ENCODE measurements at regions not wholly inside any gene's neighbourhood (a gene's known extent, or its start where the extent isn't known, plus 50 kb on each side); places are given as distances from the start of the nearest gene placed in this dataset.

DNA sequence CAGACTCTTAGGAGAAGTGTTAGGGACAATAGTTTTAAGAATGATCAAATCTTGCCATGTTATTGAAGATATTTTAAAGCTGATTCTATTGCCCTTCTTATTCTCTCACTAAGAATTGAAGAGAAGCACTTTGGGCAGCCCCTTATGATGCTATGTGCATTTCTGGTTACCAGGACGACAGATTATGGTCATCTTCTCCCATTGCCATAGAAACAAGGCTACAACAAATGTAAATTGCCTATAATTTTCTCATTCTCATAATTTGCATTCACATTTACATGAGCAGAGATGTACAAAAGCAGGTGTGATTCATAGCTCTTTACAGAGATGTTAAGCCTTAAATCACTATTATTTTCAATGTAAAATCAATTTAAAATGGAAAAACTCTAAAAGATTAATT, 137.3 kb upstream of the PCDH9 start:
- H3K4me3 Mint-ChIP-seq = no peak overlapping the region
- Histone ChIP-seq H3K36me3 (no peaks in the 10 kb centered on the region), H3F3A (ENCODE audit: low read depth) (no peaks in the 10 kb centered on the region), H3K27ac (no peak overlapping the region), H4K20me1 (ENCODE audit: low read depth) (no peaks in the 10 kb centered on the region), H3K4me3 (no peak overlapping the region), H2AFZ (replicated peaks) (no peak overlapping the region), H3K4me2 (no peak overlapping the region), H3K27me3 (no peaks in the 10 kb centered on the region), H3K4me1 (no peaks in the 10 kb centered on the region), H3K79me2 (ENCODE audit: low read depth) (no peaks in the 10 kb centered on the region), H3K9me3 (ENCODE audit: low read depth) (no peaks in the 10 kb centered on the region), H3K9ac (no peak overlapping the region)
- no peaks in the 10 kb centered on the region for H3K36me3 Mint-ChIP-seq
- peaks cover 3% of the 10 kb centered on the region for H3K4me1 Mint-ChIP-seq
- H3K9me3 Mint-ChIP-seq = no peaks in the 10 kb centered on the region
- no peak for TF ChIP-seq EZH2phosphoT487 (IDR thresholded peaks at IDR 0.05)
- no peak for TF ChIP-seq CTCF (IDR thresholded peaks at IDR 0.05)
- no peak for TF ChIP-seq EZH2 (IDR thresholded peaks at IDR 0.05)
- no peak for DNase-seq (ENCODE audit: low spot score)
- H3K27me3 Mint-ChIP-seq (ENCODE audit: insufficient read depth, low read depth) = no peaks in the 10 kb centered on the region
- no peak overlapping the region for H3K27ac Mint-ChIP-seq

DNA sequence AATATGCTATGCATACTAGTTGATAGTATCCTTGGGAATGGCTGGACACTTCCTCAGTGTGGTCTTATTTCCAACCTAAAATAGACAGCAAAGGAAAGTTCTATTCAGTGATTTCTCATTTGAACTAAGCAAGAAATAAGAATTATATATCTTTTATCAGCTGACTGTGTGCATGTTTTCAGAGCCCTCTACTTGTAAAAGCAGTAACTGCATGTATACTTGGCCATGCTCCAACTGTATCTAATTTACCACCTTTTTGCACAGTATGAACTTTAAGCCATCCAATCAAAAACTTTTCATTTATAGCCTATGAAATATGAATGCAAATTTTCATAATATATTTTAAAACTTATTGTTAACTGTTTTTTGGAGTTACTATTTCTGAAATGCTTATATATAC, 136.4 kb upstream of the PCDH9 start:
- Mint-ChIP-seq H3K4me3 (no peak overlapping the region), H3K4me1 (no peaks in the 10 kb centered on the region), H3K27me3 (ENCODE audit: insufficient read depth, low read depth) (no peaks in the 10 kb centered on the region), H3K36me3 (no peaks in the 10 kb centered on the region), H3K9me3 (no peaks in the 10 kb centered on the region), H3K27ac (no peak overlapping the region)
- Histone ChIP-seq H3F3A (ENCODE audit: low read depth) (no peaks in the 10 kb centered on the region), H3K27ac (no peak overlapping the region), H2AFZ (replicated peaks) (no peak overlapping the region), H3K4me3 (no peak overlapping the region), H3K4me2 (no peak overlapping the region), H3K79me2 (ENCODE audit: low read depth) (no peaks in the 10 kb centered on the region), H4K20me1 (ENCODE audit: low read depth) (no peaks in the 10 kb centered on the region), H3K9me3 (ENCODE audit: low read depth) (no peaks in the 10 kb centered on the region), H3K36me3 (no peaks in the 10 kb centered on the region), H3K4me1 (no peaks in the 10 kb centered on the region), H3K27me3 (no peaks in the 10 kb centered on the region), H3K9ac (no peak overlapping the region)
- DNase-seq (ENCODE audit: low spot score) = no peak
- TF ChIP-seq EZH2 (IDR thresholded peaks at IDR 0.05) (no peak), CTCF (IDR thresholded peaks at IDR 0.05) (no peak), EZH2phosphoT487 (IDR thresholded peaks at IDR 0.05) (no peak)

DNA sequence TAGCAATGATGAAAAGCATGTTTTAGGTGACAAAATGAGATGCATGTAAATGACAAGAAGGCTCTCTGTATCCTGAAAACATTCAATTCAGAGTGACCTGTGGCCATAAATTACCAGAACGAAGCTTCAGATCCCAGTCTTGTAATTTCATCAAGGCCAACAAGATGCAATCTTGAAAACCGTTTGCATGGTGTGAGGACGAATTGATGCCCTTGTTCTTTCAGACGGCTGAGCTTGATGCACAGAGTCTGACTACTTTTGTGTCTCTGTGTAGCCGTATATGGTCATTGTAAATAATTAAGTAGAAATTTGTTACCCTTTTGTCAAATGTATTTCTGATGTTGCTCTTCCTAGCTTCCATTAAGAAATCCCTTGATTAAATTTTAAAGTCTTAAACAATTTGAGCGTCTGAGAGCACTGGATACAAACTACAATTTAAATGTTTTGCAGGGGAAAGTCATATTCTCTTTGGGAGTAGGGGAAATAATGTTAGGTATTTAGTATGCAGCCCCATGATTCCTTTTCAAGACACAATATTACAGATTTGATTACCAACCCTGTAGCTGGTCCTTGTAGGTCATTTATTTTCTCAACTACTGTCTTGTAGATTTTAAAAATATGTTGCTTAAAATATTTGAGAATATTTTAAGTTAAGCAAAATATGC, 125.8 kb upstream of the PCDH9 start:
- H3K9ac ChIP-seq = no peak overlapping the region

More for the DNA sequence above, 125.8 kb upstream of the PCDH9 start:
- no peaks in the 10 kb centered on the region for H3K27me3 Mint-ChIP-seq (ENCODE audit: insufficient read depth, low read depth)
- no peak for DNase-seq (ENCODE audit: low spot score)
- Histone ChIP-seq H2AFZ (replicated peaks) (peak overlapping the region; percentile 69), H3K4me1 (no peaks in the 10 kb centered on the region), H3K79me2 (ENCODE audit: low read depth) (no peaks in the 10 kb centered on the region), H4K20me1 (ENCODE audit: low read depth) (no peaks in the 10 kb centered on the region), H3F3A (ENCODE audit: low read depth) (no peaks in the 10 kb centered on the region), H3K4me2 (no peak overlapping the region), H3K9me3 (ENCODE audit: low read depth) (no peaks in the 10 kb centered on the region), H3K27me3 (no peaks in the 10 kb centered on the region), H3K4me3 (no peak overlapping the region), H3K27ac (no peak overlapping the region), H3K36me3 (no peaks in the 10 kb centered on the region)
- TF ChIP-seq EZH2 (IDR thresholded peaks at IDR 0.05) (no peak), EZH2phosphoT487 (IDR thresholded peaks at IDR 0.05) (no peak), CTCF (IDR thresholded peaks at IDR 0.05) (no peak)
- H3K36me3 Mint-ChIP-seq = no peaks in the 10 kb centered on the region
- no peaks in the 10 kb centered on the region for H3K9me3 Mint-ChIP-seq
- no peaks in the 10 kb centered on the region for H3K4me1 Mint-ChIP-seq
- no peak overlapping the region for H3K4me3 Mint-ChIP-seq
- H3K27ac Mint-ChIP-seq = no peak overlapping the region

All from neural progenitor cell (in vitro differentiated cells).